HL-60 (cell line): ENCODE measurements at regions not wholly inside any gene's neighbourhood (a gene's known extent, or its start where the extent isn't known, plus 50 kb on each side); places are given as distances from the start of the nearest gene placed in this dataset.

Source experiments
- DNase-seq, 2 experiments: peaks; one replicate each; pipeline ENCODE4 v3.0.0-alpha.2; 2010 to 2020; ENCODE audit warnings: low read depth in 1 of 2, low spot score in 1 of 2
- H3K27ac ChIP-seq: fragments of 250-450 bp; sonication (Bioruptor Pico); replicated peaks from 2 replicates; pipeline ENCODE4 v1.5.1; 2020; ENCODE audit warnings: mild to moderate bottlenecking, moderate library complexity
- H3K27me3 ChIP-seq: fragments of 250-450 bp; sonication (Bioruptor Pico); 2 replicates; pipeline ENCODE4 v1.5.1; 2021; ENCODE audit warnings: mild to moderate bottlenecking, moderate library complexity; ENCODE audit not compliant: insufficient read depth, poor library complexity, severe bottlenecking
- H3K4me3 ChIP-seq: replicated peaks from 2 replicates; pipeline ENCODE4 v1.5.1; 2011; ENCODE audit warnings: mild to moderate bottlenecking, control low read depth, low read length; ENCODE audit not compliant: insufficient read depth
- CTCF ChIP-seq: IDR thresholded peaks from one replicate; pipeline ENCODE4 v1.5.1; 2011; ENCODE audit warnings: low read length, control low read depth, inconsistent platforms; ENCODE audit not compliant: insufficient read depth
- GABPA ChIP-seq: IDR thresholded peaks from 2 replicates; pipeline ENCODE4 v1.6.1; 2012; ENCODE audit warnings: low read depth
- POLR2AphosphoS5 ChIP-seq: IDR thresholded peaks from 2 replicates; pipeline ENCODE4 v1.6.1; 2012; ENCODE audit warnings: low read depth
- SPI1 ChIP-seq: IDR thresholded peaks from 2 replicates; pipeline ENCODE4 v1.6.1; 2012; ENCODE audit warnings: low read depth, mild to moderate bottlenecking, borderline replicate concordance
- TF ChIP-seq, protein P1 (sequence below): IDR thresholded peaks from 2 replicates; pipeline ENCODE4 v1.6.1; 2012; ENCODE audit warnings: low read depth; ENCODE audit not compliant: insufficient replicate concordance

GRCh38 chr17:69625474-69625873 is 211.0 kb downstream of the MAP2K6 start:
- H3K27me3 ChIP-seq = no peaks in the 10 kb centered on the region
- no peak overlapping the region for H3K4me3 ChIP-seq
- no peak for DNase-seq
- no peak overlapping the region for H3K27ac ChIP-seq
- TF ChIP-seq CTCF (no peak), POLR2AphosphoS5 (no peak), SPI1 (no peak), GABPA (no peak)
- TF ChIP-seq, protein P1, sequence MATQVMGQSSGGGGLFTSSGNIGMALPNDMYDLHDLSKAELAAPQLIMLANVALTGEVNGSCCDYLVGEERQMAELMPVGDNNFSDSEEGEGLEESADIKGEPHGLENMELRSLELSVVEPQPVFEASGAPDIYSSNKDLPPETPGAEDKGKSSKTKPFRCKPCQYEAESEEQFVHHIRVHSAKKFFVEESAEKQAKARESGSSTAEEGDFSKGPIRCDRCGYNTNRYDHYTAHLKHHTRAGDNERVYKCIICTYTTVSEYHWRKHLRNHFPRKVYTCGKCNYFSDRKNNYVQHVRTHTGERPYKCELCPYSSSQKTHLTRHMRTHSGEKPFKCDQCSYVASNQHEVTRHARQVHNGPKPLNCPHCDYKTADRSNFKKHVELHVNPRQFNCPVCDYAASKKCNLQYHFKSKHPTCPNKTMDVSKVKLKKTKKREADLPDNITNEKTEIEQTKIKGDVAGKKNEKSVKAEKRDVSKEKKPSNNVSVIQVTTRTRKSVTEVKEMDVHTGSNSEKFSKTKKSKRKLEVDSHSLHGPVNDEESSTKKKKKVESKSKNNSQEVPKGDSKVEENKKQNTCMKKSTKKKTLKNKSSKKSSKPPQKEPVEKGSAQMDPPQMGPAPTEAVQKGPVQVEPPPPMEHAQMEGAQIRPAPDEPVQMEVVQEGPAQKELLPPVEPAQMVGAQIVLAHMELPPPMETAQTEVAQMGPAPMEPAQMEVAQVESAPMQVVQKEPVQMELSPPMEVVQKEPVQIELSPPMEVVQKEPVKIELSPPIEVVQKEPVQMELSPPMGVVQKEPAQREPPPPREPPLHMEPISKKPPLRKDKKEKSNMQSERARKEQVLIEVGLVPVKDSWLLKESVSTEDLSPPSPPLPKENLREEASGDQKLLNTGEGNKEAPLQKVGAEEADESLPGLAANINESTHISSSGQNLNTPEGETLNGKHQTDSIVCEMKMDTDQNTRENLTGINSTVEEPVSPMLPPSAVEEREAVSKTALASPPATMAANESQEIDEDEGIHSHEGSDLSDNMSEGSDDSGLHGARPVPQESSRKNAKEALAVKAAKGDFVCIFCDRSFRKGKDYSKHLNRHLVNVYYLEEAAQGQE = no peak

GRCh38 chr17:69630056-69630635 is 215.6 kb downstream of the MAP2K6 start:
- no peaks in the 10 kb centered on the region for H3K27me3 ChIP-seq
- no peak overlapping the region for H3K27ac ChIP-seq
- TF ChIP-seq CTCF (no peak), GABPA (no peak), POLR2AphosphoS5 (no peak), SPI1 (no peak)
- TF ChIP-seq, protein P1 = no peak
- H3K4me3 ChIP-seq = no peak overlapping the region
- no peak for DNase-seq

- H3K4me3 ChIP-seq = no peak overlapping the region
- no peak for DNase-seq
- H3K27ac ChIP-seq = no peak overlapping the region
- H3K27me3 ChIP-seq = no peaks in the 10 kb centered on the region
- TF ChIP-seq GABPA (no peak), CTCF (no peak), POLR2AphosphoS5 (no peak), SPI1 (no peak)
- TF ChIP-seq, protein P1 = no peak
Observed at GRCh38 chr17:69634844-69635243, 220.3 kb downstream of the MAP2K6 start.
